ENCODE measurements at regions not wholly inside any gene's neighbourhood (a gene's known extent, or its start where the extent isn't known, plus 50 kb on each side); places are given as distances from the start of the nearest gene placed in this dataset.

DNA sequence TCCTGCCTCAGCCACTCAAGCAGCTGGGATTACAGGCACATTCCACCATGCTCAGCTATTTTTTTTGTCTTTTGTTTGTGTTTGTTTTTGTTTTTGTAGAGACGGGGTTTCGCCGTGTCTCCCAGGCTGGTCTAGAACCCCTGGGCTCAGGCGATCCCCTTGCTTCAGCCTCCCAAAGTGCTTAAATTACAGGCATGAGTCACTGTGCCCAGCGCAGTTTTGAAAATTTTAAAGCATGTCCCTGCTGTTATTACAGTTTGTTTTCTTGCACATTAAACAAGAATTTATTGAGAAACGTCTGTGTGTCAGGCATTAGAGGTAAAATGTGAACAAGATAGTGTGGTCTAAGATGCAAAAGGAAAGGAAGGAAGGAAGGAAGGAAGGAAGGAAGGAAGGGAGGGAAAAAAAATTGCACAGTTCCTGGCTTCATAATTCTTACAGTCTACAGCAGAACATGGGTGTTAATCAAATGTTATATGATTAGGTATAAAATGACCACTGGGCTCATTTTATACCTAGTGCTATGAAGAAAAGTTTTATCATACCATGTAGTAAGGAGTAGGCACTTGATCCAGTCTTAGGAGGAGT, 205.4 kb downstream of the SNX18 start:
- TF ChIP-seq POLR2AphosphoS5 (IDR thresholded peaks at IDR 0.05), result no peak
- TF ChIP-seq, protein P1, sequence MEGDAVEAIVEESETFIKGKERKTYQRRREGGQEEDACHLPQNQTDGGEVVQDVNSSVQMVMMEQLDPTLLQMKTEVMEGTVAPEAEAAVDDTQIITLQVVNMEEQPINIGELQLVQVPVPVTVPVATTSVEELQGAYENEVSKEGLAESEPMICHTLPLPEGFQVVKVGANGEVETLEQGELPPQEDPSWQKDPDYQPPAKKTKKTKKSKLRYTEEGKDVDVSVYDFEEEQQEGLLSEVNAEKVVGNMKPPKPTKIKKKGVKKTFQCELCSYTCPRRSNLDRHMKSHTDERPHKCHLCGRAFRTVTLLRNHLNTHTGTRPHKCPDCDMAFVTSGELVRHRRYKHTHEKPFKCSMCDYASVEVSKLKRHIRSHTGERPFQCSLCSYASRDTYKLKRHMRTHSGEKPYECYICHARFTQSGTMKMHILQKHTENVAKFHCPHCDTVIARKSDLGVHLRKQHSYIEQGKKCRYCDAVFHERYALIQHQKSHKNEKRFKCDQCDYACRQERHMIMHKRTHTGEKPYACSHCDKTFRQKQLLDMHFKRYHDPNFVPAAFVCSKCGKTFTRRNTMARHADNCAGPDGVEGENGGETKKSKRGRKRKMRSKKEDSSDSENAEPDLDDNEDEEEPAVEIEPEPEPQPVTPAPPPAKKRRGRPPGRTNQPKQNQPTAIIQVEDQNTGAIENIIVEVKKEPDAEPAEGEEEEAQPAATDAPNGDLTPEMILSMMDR (IDR thresholded peaks at IDR 0.05), result no peak

Measured in stomach (tissue), 4 donors.